ENCODE measurements at regions not wholly inside any gene's neighbourhood (a gene's known extent, or its start where the extent isn't known, plus 50 kb on each side); places are given as distances from the start of the nearest gene placed in this dataset.
"Not testable (repeated sequence)": the region's sequence is repeated elsewhere in the genome, so short reads cannot be mapped to it uniquely, and the experiment has no call there.

- no peak for DNase-seq (ENCODE audit: extremely low read depth, insufficient read length)
- H3K27me3 ChIP-seq (replicated peaks; ENCODE audit: control insufficient read depth, insufficient read depth, low read length), result no peaks in the 10 kb centered on the region
- H3K4me3 ChIP-seq (replicated peaks; ENCODE audit: low read depth, low read length), result no peak overlapping the region
- H3K36me3 ChIP-seq (ENCODE audit: control insufficient read depth, insufficient read depth, low read length), result no peaks in the 10 kb centered on the region
- no peak for TF ChIP-seq CTCF (IDR thresholded peaks at IDR 0.05; ENCODE audit: insufficient read depth, low read length, poor library complexity, severe bottlenecking)
These were observed 716.4 kb downstream of the RNF144A start for GRCh38 chr2:7633566-7634153.

- H3K36me3 ChIP-seq (ENCODE audit: control insufficient read depth, insufficient read depth, low read length), result no peaks in the 10 kb centered on the region
- no peak for TF ChIP-seq CTCF (IDR thresholded peaks at IDR 0.05; ENCODE audit: insufficient read depth, low read length, poor library complexity, severe bottlenecking)
These were observed 717.2 kb downstream of the RNF144A start for GRCh38 chr2:7634409-7634808.

GRCh38 chr2:7639476-7639875 is 722.3 kb downstream of the RNF144A start:
- TF ChIP-seq CTCF (IDR thresholded peaks at IDR 0.05; ENCODE audit: insufficient read depth, low read length, poor library complexity, severe bottlenecking), result no peak
- Histone ChIP-seq H3K27me3 (replicated peaks; ENCODE audit: control insufficient read depth, insufficient read depth, low read length) (no peaks in the 10 kb centered on the region), H3K36me3 (ENCODE audit: control insufficient read depth, insufficient read depth, low read length) (no peaks in the 10 kb centered on the region), H3K4me3 (replicated peaks; ENCODE audit: low read depth, low read length) (no peak overlapping the region)
- DNase-seq (ENCODE audit: extremely low read depth, insufficient read length), result no peak

More at GRCh38 chr2:7634409-7634808, 717.2 kb downstream of the RNF144A start:
- no peak for DNase-seq (ENCODE audit: extremely low read depth, insufficient read length)
- Histone ChIP-seq H3K4me3 (replicated peaks; ENCODE audit: low read depth, low read length) (no peak overlapping the region), H3K27me3 (replicated peaks; ENCODE audit: control insufficient read depth, insufficient read depth, low read length) (no peaks in the 10 kb centered on the region)

GRCh38 chr2:7641272-7641671 is 724.1 kb downstream of the RNF144A start:
- DNase-seq (ENCODE audit: extremely low read depth, insufficient read length); H3K4me3 ChIP-seq (replicated peaks; ENCODE audit: low read depth, low read length); H3K27me3 ChIP-seq (replicated peaks; ENCODE audit: control insufficient read depth, insufficient read depth, low read length); H3K36me3 ChIP-seq (ENCODE audit: control insufficient read depth, insufficient read depth, low read length): not testable (repeated sequence)

- Histone ChIP-seq H3K27me3 (replicated peaks; ENCODE audit: control insufficient read depth, insufficient read depth, low read length) (no peaks in the 10 kb centered on the region), H3K36me3 (ENCODE audit: control insufficient read depth, insufficient read depth, low read length) (no peaks in the 10 kb centered on the region), H3K4me3 (replicated peaks; ENCODE audit: low read depth, low read length) (no peak overlapping the region)
- TF ChIP-seq CTCF (IDR thresholded peaks at IDR 0.05; ENCODE audit: insufficient read depth, low read length, poor library complexity, severe bottlenecking), result no peak
- no peak for DNase-seq (ENCODE audit: extremely low read depth, insufficient read length)
These were observed 728.8 kb downstream of the RNF144A start for GRCh38 chr2:7646024-7646423.

- H3K4me3 ChIP-seq (replicated peaks; ENCODE audit: low read depth, low read length), result no peak overlapping the region
- no peak for TF ChIP-seq CTCF (IDR thresholded peaks at IDR 0.05; ENCODE audit: insufficient read depth, low read length, poor library complexity, severe bottlenecking)
- no peak for DNase-seq (ENCODE audit: extremely low read depth, insufficient read length)
- no peaks in the 10 kb centered on the region for H3K36me3 ChIP-seq (ENCODE audit: control insufficient read depth, insufficient read depth, low read length)
- H3K27me3 ChIP-seq (replicated peaks; ENCODE audit: control insufficient read depth, insufficient read depth, low read length), result no peaks in the 10 kb centered on the region
These were observed 729.4 kb downstream of the RNF144A start for GRCh38 chr2:7646661-7647060.
